ENCODE measurements at regions not wholly inside any gene's neighbourhood (a gene's known extent, or its start where the extent isn't known, plus 50 kb on each side); places are given as distances from the start of the nearest gene placed in this dataset.

DNA sequence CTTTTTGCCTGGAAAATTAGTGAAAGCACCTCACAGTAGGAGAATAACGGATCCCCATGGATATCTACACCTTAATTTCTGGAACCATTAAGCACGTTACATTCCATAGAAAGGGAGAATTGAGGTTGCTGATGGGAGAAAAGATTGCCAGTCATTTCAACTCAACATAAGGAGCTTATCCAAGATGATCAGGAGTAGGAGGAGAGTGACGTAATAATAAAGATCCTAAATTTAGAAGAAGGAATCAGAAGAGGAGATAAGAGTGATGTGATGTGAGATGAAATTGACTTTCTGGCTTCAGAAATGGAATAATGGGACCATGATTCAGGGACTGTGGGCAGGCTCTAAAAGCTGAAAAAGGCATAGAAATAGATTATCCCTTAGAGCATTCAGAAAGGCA is 1017.8 kb upstream of the CHAC2 start:
- TF ChIP-seq, protein P1, sequence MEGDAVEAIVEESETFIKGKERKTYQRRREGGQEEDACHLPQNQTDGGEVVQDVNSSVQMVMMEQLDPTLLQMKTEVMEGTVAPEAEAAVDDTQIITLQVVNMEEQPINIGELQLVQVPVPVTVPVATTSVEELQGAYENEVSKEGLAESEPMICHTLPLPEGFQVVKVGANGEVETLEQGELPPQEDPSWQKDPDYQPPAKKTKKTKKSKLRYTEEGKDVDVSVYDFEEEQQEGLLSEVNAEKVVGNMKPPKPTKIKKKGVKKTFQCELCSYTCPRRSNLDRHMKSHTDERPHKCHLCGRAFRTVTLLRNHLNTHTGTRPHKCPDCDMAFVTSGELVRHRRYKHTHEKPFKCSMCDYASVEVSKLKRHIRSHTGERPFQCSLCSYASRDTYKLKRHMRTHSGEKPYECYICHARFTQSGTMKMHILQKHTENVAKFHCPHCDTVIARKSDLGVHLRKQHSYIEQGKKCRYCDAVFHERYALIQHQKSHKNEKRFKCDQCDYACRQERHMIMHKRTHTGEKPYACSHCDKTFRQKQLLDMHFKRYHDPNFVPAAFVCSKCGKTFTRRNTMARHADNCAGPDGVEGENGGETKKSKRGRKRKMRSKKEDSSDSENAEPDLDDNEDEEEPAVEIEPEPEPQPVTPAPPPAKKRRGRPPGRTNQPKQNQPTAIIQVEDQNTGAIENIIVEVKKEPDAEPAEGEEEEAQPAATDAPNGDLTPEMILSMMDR (optimal IDR thresholded peaks at IDR 0.05 in 1 of 3, IDR thresholded peaks at IDR 0.05 in 1 of 3, conservative IDR thresholded peaks at IDR 0.05 in 1 of 3; ENCODE audit: extremely low read depth in 1 of 3, insufficient read depth in 2 of 3, low read length in 3 of 3): no peak
- TF ChIP-seq EZH2 (IDR thresholded peaks at IDR 0.05; ENCODE audit: low read length): no peak
